IPS DF 6.9 (cell line): ENCODE measurements at regions not wholly inside any gene's neighbourhood (a gene's known extent, or its start where the extent isn't known, plus 50 kb on each side); places are given as distances from the start of the nearest gene placed in this dataset.
"Not testable (repeated sequence)": the region's sequence is repeated elsewhere in the genome, so short reads cannot be mapped to it uniquely, and the experiment has no call there.

ENCODE experiments used
- DNase-seq: peaks from one replicate; pipeline ENCODE4 v3.0.0-alpha.2; 2013; ENCODE audit warnings: low read depth, low spot score
- H3K27ac ChIP-seq: one replicate; pipeline ENCODE4 v1.5.1; 2013; ENCODE audit warnings: low read length, control low read depth
- H3K27me3 ChIP-seq: 2 replicates; pipeline ENCODE4 v1.6.1; 2013; ENCODE audit warnings: mild to moderate bottlenecking, low read length; ENCODE audit not compliant: control insufficient read depth, insufficient read depth
- H3K36me3 ChIP-seq: 2 replicates; pipeline ENCODE4 v1.6.1; 2013; ENCODE audit warnings: low read length; ENCODE audit not compliant: control insufficient read depth, insufficient read depth
- H3K4me1 ChIP-seq: 2 replicates; pipeline ENCODE4 v1.6.1; 2013; ENCODE audit warnings: low read length; ENCODE audit not compliant: control insufficient read depth, insufficient read depth
- H3K4me3 ChIP-seq: 2 replicates; pipeline ENCODE4 v1.5.1; 2013; ENCODE audit warnings: mild to moderate bottlenecking, low read length
- H3K9me3 ChIP-seq: 2 replicates; pipeline ENCODE4 v1.6.1; 2013; ENCODE audit warnings: low read length, inconsistent platforms; ENCODE audit not compliant: control insufficient read depth, insufficient read depth
- WGBS: extraction: QIAGEN DNeasy Blood & Tissue Kit; methylation state at CpG from one replicate; pipeline ENCODE4 v1.1.7; 2013; ENCODE audit warnings: mixed read lengths, missing lambda C conversion rate; ENCODE audit not compliant: insufficient read length, insufficient coverage; 5-methylcytosine and 5-hydroxymethylcytosine counted together

GRCh38 chr3:178119608-178120295 lies 416.5 kb upstream of the KCNMB2 start:
- H3K9me3 ChIP-seq, H3K4me3 ChIP-seq, DNase-seq, H3K4me1 ChIP-seq, H3K27me3 ChIP-seq, H3K27ac ChIP-seq, H3K36me3 ChIP-seq: not testable (repeated sequence)
- no CpG with 5 or more reads among the region's 6 CpGs for WGBS

- WGBS = no CpG with 5 or more reads among the region's 2 CpGs
- H3K4me1 ChIP-seq = no peaks in the 10 kb centered on the region
- no peaks in the 10 kb centered on the region for H3K27me3 ChIP-seq
- no peak overlapping the region for H3K27ac ChIP-seq
- H3K4me3 ChIP-seq = no peak overlapping the region
- H3K9me3 ChIP-seq = no peaks in the 10 kb centered on the region
- DNase-seq = no peak
- no peaks in the 10 kb centered on the region for H3K36me3 ChIP-seq
Observed at GRCh38 chr3:178120367-178120766, 415.9 kb upstream of the KCNMB2 start.

GRCh38 chr3:178126686-178127085 lies 409.6 kb upstream of the KCNMB2 start:
- no peaks in the 10 kb centered on the region for H3K27me3 ChIP-seq
- no peaks in the 10 kb centered on the region for H3K36me3 ChIP-seq
- no peaks in the 10 kb centered on the region for H3K9me3 ChIP-seq
- no peak for DNase-seq
- no CpG with 5 or more reads among the region's 1 CpG for WGBS
- H3K4me3 ChIP-seq = no peak overlapping the region
- no peak overlapping the region for H3K27ac ChIP-seq
- no peaks in the 10 kb centered on the region for H3K4me1 ChIP-seq

GRCh38 chr3:178127221-178127620 lies 409.0 kb upstream of the KCNMB2 start:
- no peaks in the 10 kb centered on the region for H3K4me1 ChIP-seq
- H3K27me3 ChIP-seq = no peaks in the 10 kb centered on the region
- no peak overlapping the region for H3K27ac ChIP-seq
- WGBS = no CpG with 5 or more reads among the region's 11 CpGs
- no peaks in the 10 kb centered on the region for H3K36me3 ChIP-seq
- no peaks in the 10 kb centered on the region for H3K9me3 ChIP-seq
- DNase-seq = no peak
- H3K4me3 ChIP-seq = no peak overlapping the region

GRCh38 chr3:178129109-178129508 lies 407.1 kb upstream of the KCNMB2 start:
- DNase-seq = no peak
- H3K27me3 ChIP-seq = no peaks in the 10 kb centered on the region
- no peaks in the 10 kb centered on the region for H3K4me1 ChIP-seq
- no CpG with 5 or more reads among the region's 1 CpG for WGBS
- no peaks in the 10 kb centered on the region for H3K36me3 ChIP-seq
- no peaks in the 10 kb centered on the region for H3K9me3 ChIP-seq
- H3K4me3 ChIP-seq = no peak overlapping the region
- H3K27ac ChIP-seq = no peak overlapping the region

- Histone ChIP-seq H3K4me1 (no peaks in the 10 kb centered on the region), H3K27me3 (no peaks in the 10 kb centered on the region), H3K4me3 (no peak overlapping the region), H3K9me3 (no peaks in the 10 kb centered on the region), H3K27ac (no peak overlapping the region), H3K36me3 (no peaks in the 10 kb centered on the region)
- no CpG with 5 or more reads among the region's 2 CpGs for WGBS
- DNase-seq = no peak
Observed at GRCh38 chr3:178131801-178132200, 404.4 kb upstream of the KCNMB2 start.

GRCh38 chr3:178137206-178137605 lies 399.0 kb upstream of the KCNMB2 start:
- H3K4me1 ChIP-seq = no peaks in the 10 kb centered on the region
- no peaks in the 10 kb centered on the region for H3K36me3 ChIP-seq
- no peak overlapping the region for H3K27ac ChIP-seq
- DNase-seq = no peak
- no peaks in the 10 kb centered on the region for H3K27me3 ChIP-seq
- no peak overlapping the region for H3K4me3 ChIP-seq
- WGBS = no CpG with 5 or more reads among the region's 4 CpGs
- H3K9me3 ChIP-seq = no peaks in the 10 kb centered on the region

GRCh38 chr3:178137831-178138230 lies 398.4 kb upstream of the KCNMB2 start:
- WGBS = no CpG with 5 or more reads among the region's 3 CpGs
- no peak for DNase-seq
- no peak overlapping the region for H3K27ac ChIP-seq

GRCh38 chr3:178139116-178139515 lies 397.1 kb upstream of the KCNMB2 start:
- Histone ChIP-seq H3K27me3 (no peaks in the 10 kb centered on the region), H3K9me3 (no peaks in the 10 kb centered on the region), H3K27ac (no peak overlapping the region), H3K4me1 (no peaks in the 10 kb centered on the region), H3K4me3 (no peak overlapping the region), H3K36me3 (no peaks in the 10 kb centered on the region)
- DNase-seq = no peak

More at GRCh38 chr3:178137831-178138230, 398.4 kb upstream of the KCNMB2 start:
- Histone ChIP-seq H3K36me3 (no peaks in the 10 kb centered on the region), H3K4me1 (no peaks in the 10 kb centered on the region), H3K9me3 (no peaks in the 10 kb centered on the region), H3K4me3 (no peak overlapping the region), H3K27me3 (no peaks in the 10 kb centered on the region)

- WGBS = no CpG with 5 or more reads among the region's 4 CpGs
- DNase-seq = no peak
- H3K9me3 ChIP-seq = no peaks in the 10 kb centered on the region
- no peak overlapping the region for H3K27ac ChIP-seq
- H3K4me1 ChIP-seq = no peaks in the 10 kb centered on the region
- H3K27me3 ChIP-seq = no peaks in the 10 kb centered on the region
- H3K4me3 ChIP-seq = no peak overlapping the region
- H3K36me3 ChIP-seq = no peaks in the 10 kb centered on the region
Observed at GRCh38 chr3:178140531-178141304, 395.5 kb upstream of the KCNMB2 start.

- not testable (repeated sequence) for DNase-seq, H3K27me3 ChIP-seq, H3K4me3 ChIP-seq, H3K9me3 ChIP-seq, H3K4me1 ChIP-seq, H3K36me3 ChIP-seq, H3K27ac ChIP-seq
- no CpG with 5 or more reads among the region's 1 CpG for WGBS
Observed at GRCh38 chr3:178141305-178141684, 394.9 kb upstream of the KCNMB2 start.
